Stomach (tissue), 4 donors: ENCODE measurements at regions not wholly inside any gene's neighbourhood (a gene's known extent, or its start where the extent isn't known, plus 50 kb on each side); places are given as distances from the start of the nearest gene placed in this dataset.
"Not testable (repeated sequence)": the region's sequence is repeated elsewhere in the genome, so short reads cannot be mapped to it uniquely, and the experiment has no call there.

Experiments
- POLR2A ChIP-seq, 4 donors: fragments of 450-650 bp; IDR thresholded peaks; one replicate each; pipeline ENCODE4 v1.6.1; 2016; ENCODE audit warnings: antibody characterized with exemption in 4 of 4, control low read depth in 2 of 4, mild to moderate bottlenecking in 1 of 4, moderate library complexity in 1 of 4
- TF ChIP-seq, protein P1 (sequence below), 7 experiments: fragments of 450-650 bp in 4 of 7; fragments of 200-600 bp in 3 of 7; sonication (generic) in 3 of 7; IDR thresholded peaks; one replicate each; pipeline ENCODE4 v1.5.1; 2016 to 2019; ENCODE audit warnings: antibody characterized with exemption in 7 of 7, control low read depth in 2 of 7, mild to moderate bottlenecking in 1 of 7

DNA sequence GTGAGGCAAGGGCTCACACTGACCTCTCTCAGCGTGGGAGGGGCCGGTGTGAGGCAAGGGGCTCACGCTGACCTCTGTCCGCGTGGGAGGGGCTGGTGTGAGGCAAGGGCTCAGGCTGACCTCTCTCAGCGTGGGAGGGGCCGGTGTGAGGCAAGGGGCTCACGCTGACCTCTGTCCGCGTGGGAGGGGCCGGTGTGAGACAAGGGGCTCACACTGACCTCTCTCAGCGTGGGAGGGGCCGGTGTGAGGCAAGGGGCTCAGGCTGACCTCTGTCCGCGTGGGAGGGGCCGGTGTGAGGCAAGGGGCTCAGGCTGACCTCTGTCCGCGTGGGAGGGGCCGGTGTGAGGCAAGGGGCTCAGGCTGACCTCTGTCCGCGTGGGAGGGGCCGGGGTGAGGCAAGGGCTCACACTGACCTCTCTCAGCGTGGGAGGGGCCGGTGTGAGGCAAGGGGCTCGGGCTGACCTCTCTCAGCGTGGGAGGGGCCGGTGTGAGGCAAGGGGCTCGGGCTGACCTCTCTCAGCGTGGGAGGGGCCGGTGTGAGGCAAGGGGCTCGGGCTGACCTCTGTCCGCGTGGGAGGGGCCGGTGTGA lies 315.0 kb downstream of the OR4F29 start:
- TF ChIP-seq POLR2A (IDR thresholded peaks at IDR 0.05): not testable (repeated sequence)
- TF ChIP-seq, protein P1, sequence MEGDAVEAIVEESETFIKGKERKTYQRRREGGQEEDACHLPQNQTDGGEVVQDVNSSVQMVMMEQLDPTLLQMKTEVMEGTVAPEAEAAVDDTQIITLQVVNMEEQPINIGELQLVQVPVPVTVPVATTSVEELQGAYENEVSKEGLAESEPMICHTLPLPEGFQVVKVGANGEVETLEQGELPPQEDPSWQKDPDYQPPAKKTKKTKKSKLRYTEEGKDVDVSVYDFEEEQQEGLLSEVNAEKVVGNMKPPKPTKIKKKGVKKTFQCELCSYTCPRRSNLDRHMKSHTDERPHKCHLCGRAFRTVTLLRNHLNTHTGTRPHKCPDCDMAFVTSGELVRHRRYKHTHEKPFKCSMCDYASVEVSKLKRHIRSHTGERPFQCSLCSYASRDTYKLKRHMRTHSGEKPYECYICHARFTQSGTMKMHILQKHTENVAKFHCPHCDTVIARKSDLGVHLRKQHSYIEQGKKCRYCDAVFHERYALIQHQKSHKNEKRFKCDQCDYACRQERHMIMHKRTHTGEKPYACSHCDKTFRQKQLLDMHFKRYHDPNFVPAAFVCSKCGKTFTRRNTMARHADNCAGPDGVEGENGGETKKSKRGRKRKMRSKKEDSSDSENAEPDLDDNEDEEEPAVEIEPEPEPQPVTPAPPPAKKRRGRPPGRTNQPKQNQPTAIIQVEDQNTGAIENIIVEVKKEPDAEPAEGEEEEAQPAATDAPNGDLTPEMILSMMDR (IDR thresholded peaks at IDR 0.05): not testable (repeated sequence)
